Endodermal cell (in vitro differentiated cells): ENCODE measurements at regions not wholly inside any gene's neighbourhood (a gene's known extent, or its start where the extent isn't known, plus 50 kb on each side); places are given as distances from the start of the nearest gene placed in this dataset.
"Not testable (repeated sequence)": the region's sequence is repeated elsewhere in the genome, so short reads cannot be mapped to it uniquely, and the experiment has no call there.

Source experiments
- DNase-seq: peaks from one replicate; pipeline ENCODE4 v3.0.0-alpha.2; 2017
- H3K27ac ChIP-seq: 2 replicates; pipeline ENCODE4 v1.5.1; 2013; ENCODE audit warnings: mild to moderate bottlenecking, low read depth, low read length, moderate library complexity
- H3K27me3 ChIP-seq: 2 replicates; pipeline ENCODE4 v1.6.1; 2013; ENCODE audit warnings: mild to moderate bottlenecking, low read length, moderate library complexity; ENCODE audit not compliant: insufficient read depth, control insufficient read depth, poor library complexity, severe bottlenecking
- H3K36me3 ChIP-seq: 2 replicates; pipeline ENCODE4 v1.7.0; 2013; ENCODE audit warnings: mild to moderate bottlenecking, low read length, moderate library complexity; ENCODE audit not compliant: control insufficient read depth, insufficient read depth
- H3K4me1 ChIP-seq: one replicate; pipeline ENCODE4 v1.7.0; 2013; ENCODE audit warnings: low read length; ENCODE audit not compliant: control insufficient read depth, insufficient read depth
- H3K4me3 ChIP-seq: 2 replicates; pipeline ENCODE4 v1.5.1; 2013; ENCODE audit warnings: mild to moderate bottlenecking, low read length, moderate library complexity
- H3K9ac ChIP-seq: 2 replicates; pipeline ENCODE4 v1.6.1; 2013; ENCODE audit warnings: mild to moderate bottlenecking, low read length, moderate library complexity; ENCODE audit not compliant: poor library complexity, severe bottlenecking; ENCODE audit errors: extremely low read depth
- H3K9me3 ChIP-seq: 2 replicates; pipeline ENCODE4 v1.6.1; 2013; ENCODE audit warnings: mild to moderate bottlenecking, low read length, moderate library complexity; ENCODE audit not compliant: control insufficient read depth
- H3K27ac Mint-ChIP-seq: 2 replicates; pipeline ENCODE4 v1.8.0; 2020; ENCODE audit warnings: mixed read lengths
- H3K27me3 Mint-ChIP-seq: 2 replicates; pipeline ENCODE4 v1.8.0; 2021; ENCODE audit warnings: mild to moderate bottlenecking, mixed read lengths; ENCODE audit not compliant: insufficient read depth
- H3K36me3 Mint-ChIP-seq: 2 replicates; pipeline ENCODE4 v1.8.0; 2020; ENCODE audit warnings: low read depth, mixed read lengths
- H3K4me1 Mint-ChIP-seq: 2 replicates; pipeline ENCODE4 v1.8.0; 2020; ENCODE audit warnings: mixed read lengths
- H3K4me3 Mint-ChIP-seq: 2 replicates; pipeline ENCODE4 v1.8.0; 2020; ENCODE audit warnings: mild to moderate bottlenecking, moderate library complexity, mixed read lengths
- H3K9me3 Mint-ChIP-seq: 2 replicates; pipeline ENCODE4 v1.8.0; 2020; ENCODE audit warnings: mild to moderate bottlenecking, mixed read lengths
- CTCF ChIP-seq: fragments of 200-600 bp; sonication (generic); conservative IDR thresholded peaks from 2 replicates; pipeline ENCODE4 v1.5.0; 2021; ENCODE audit warnings: antibody characterized with exemption, mild to moderate bottlenecking
- WGBS, 2 experiments: methylation state at CpG; one replicate each; pipeline versions ENCODE4 v1.1.5 to v1.1.7; 2013; ENCODE audit warnings: missing lambda C conversion rate in 2 of 2, mixed read lengths in 1 of 2; ENCODE audit not compliant: insufficient coverage in 1 of 2, insufficient read length in 1 of 2; 5-methylcytosine and 5-hydroxymethylcytosine counted together

GRCh38 chr13:50229960-50230661, 214.9 kb downstream of the KCNRG start:
- peaks cover 24% of the 10 kb centered on the region for H3K9me3 Mint-ChIP-seq
- no peak overlapping the region for H3K4me3 Mint-ChIP-seq
- H3K4me3 ChIP-seq: no peak overlapping the region
- H3K9me3 ChIP-seq: no peaks in the 10 kb centered on the region
- no peaks in the 10 kb centered on the region for H3K36me3 ChIP-seq
- no peak overlapping the region for H3K9ac ChIP-seq
- TF ChIP-seq CTCF: no peak
- H3K4me1 ChIP-seq: no peaks in the 10 kb centered on the region
- no peak for DNase-seq
- no peaks in the 10 kb centered on the region for H3K4me1 Mint-ChIP-seq
- H3K27me3 Mint-ChIP-seq: peaks cover under 1% of the 10 kb centered on the region
- no peak overlapping the region for H3K27ac ChIP-seq
- no peak overlapping the region for H3K27ac Mint-ChIP-seq
- WGBS, 2 experiments: 89% methylated on average over 1 of the region's 2 CpGs; no CpG with 5 or more reads in 1 of the 2 experiments
- H3K27me3 ChIP-seq: no peaks in the 10 kb centered on the region
- H3K36me3 Mint-ChIP-seq: peaks cover 6% of the 10 kb centered on the region

- WGBS, 2 experiments: 96 to 98% methylated on average over 2 of the region's 2 CpGs
- H3K36me3 Mint-ChIP-seq: peaks cover 6% of the 10 kb centered on the region
- no peaks in the 10 kb centered on the region for H3K4me1 Mint-ChIP-seq
Observed at GRCh38 chr13:50230662-50230978, 215.4 kb downstream of the KCNRG start.

GRCh38 chr13:50233574-50233973, 218.3 kb downstream of the KCNRG start:
- H3K36me3 ChIP-seq, H3K4me3 ChIP-seq, H3K4me1 ChIP-seq, H3K27me3 ChIP-seq, DNase-seq, H3K4me1 Mint-ChIP-seq, H3K36me3 Mint-ChIP-seq, H3K9ac ChIP-seq, H3K4me3 Mint-ChIP-seq, H3K9me3 ChIP-seq, H3K27ac ChIP-seq, H3K27ac Mint-ChIP-seq, H3K27me3 Mint-ChIP-seq: not testable (repeated sequence)
- WGBS, 2 experiments: 91 to 96% methylated on average over 3 to 5 of the region's 5 CpGs
- H3K9me3 Mint-ChIP-seq: peaks cover 24% of the 10 kb centered on the region

More at GRCh38 chr13:50230662-50230978, 215.4 kb downstream of the KCNRG start:
- H3K4me3 ChIP-seq: no peak overlapping the region
- no peaks in the 10 kb centered on the region for H3K27me3 ChIP-seq
- no peaks in the 10 kb centered on the region for H3K4me1 ChIP-seq
- H3K36me3 ChIP-seq: no peaks in the 10 kb centered on the region
- Mint-ChIP-seq H3K27ac (no peak overlapping the region), H3K4me3 (no peak overlapping the region), H3K9me3 (peaks cover 24% of the 10 kb centered on the region), H3K27me3 (peaks cover 4% of the 10 kb centered on the region)
- H3K27ac ChIP-seq: no peak overlapping the region
- H3K9ac ChIP-seq: no peak overlapping the region
- H3K9me3 ChIP-seq: no peaks in the 10 kb centered on the region
- no peak for TF ChIP-seq CTCF
- DNase-seq: no peak
